GM12873 (cell line): ENCODE measurements at regions not wholly inside any gene's neighbourhood (a gene's known extent, or its start where the extent isn't known, plus 50 kb on each side); places are given as distances from the start of the nearest gene placed in this dataset.

Experiments used
- CTCF ChIP-seq: IDR thresholded peaks from 2 replicates; pipeline ENCODE4 v1.5.1; 2012; ENCODE audit warnings: low read depth, mild to moderate bottlenecking, moderate library complexity, low read length, control low read depth; ENCODE audit not compliant: insufficient read depth; ENCODE audit errors: missing control alignments

- TF ChIP-seq CTCF = no peak
These were observed 161.9 kb upstream of the RAI14 start for GRCh38 chr5:34494111-34494755.

- no peak for TF ChIP-seq CTCF
These were observed 160.9 kb upstream of the RAI14 start for GRCh38 chr5:34495178-34495577.

GRCh38 chr5:34496260-34496691 lies 159.9 kb upstream of the RAI14 start:
- no peak for TF ChIP-seq CTCF

GRCh38 chr5:34496701-34497469 lies 159.2 kb upstream of the RAI14 start:
- no peak for TF ChIP-seq CTCF

GRCh38 chr5:34497470-34497808 lies 158.7 kb upstream of the RAI14 start:
- no peak for TF ChIP-seq CTCF

GRCh38 chr5:34498572-34498971 lies 157.6 kb upstream of the RAI14 start:
- TF ChIP-seq CTCF = no peak

- no peak for TF ChIP-seq CTCF
These were observed 157.0 kb upstream of the RAI14 start for GRCh38 chr5:34499001-34499734.
